CD4-positive, CD25-positive, alpha-beta regulatory T cell (primary cell): ENCODE measurements at regions not wholly inside any gene's neighbourhood (a gene's known extent, or its start where the extent isn't known, plus 50 kb on each side); places are given as distances from the start of the nearest gene placed in this dataset.

Experiments
- ATAC-seq, 2 donors: fragments of 150-1000 bp; cut with Tn5 transposase; one replicate each; pipeline ENCODE4 v1.10.0; 2021; ENCODE audit warnings: low read depth in 2 of 2, moderate number of reproducible peaks in 2 of 2, moderate library complexity in 1 of 2
- DNase-seq, 3 donors: peaks; one replicate each; pipeline versions ENCODE4 v3.0.0 to v3.0.0-alpha.2; 2012 to 2022; ENCODE audit warnings: mixed read lengths in 1 of 3
- H3K27ac ChIP-seq: one replicate; pipeline ENCODE4 v1.7.0; 2013; ENCODE audit warnings: mild to moderate bottlenecking, low read length; ENCODE audit not compliant: insufficient read depth, poor library complexity, severe bottlenecking
- H3K27me3 ChIP-seq: one replicate; pipeline ENCODE4 v1.7.0; 2013; ENCODE audit warnings: low read length; ENCODE audit not compliant: control insufficient read depth, insufficient read depth
- H3K36me3 ChIP-seq: one replicate; pipeline ENCODE4 v1.7.0; 2013; ENCODE audit warnings: mild to moderate bottlenecking, low read length, moderate library complexity; ENCODE audit not compliant: control insufficient read depth, insufficient read depth
- H3K4me1 ChIP-seq: 2 replicates; pipeline ENCODE4 v1.7.0; 2013; ENCODE audit warnings: mild to moderate bottlenecking, low read length; ENCODE audit not compliant: insufficient read depth, control insufficient read depth, poor library complexity, severe bottlenecking
- H3K4me3 ChIP-seq: one replicate; pipeline ENCODE4 v1.7.0; 2013; ENCODE audit warnings: low read depth, mild to moderate bottlenecking, low read length, moderate library complexity
- H3K9me3 ChIP-seq, 2 experiments: 1 replicate in 1 of 2; 2 replicates in 1 of 2; pipeline ENCODE4 v1.7.0; 2013; ENCODE audit warnings: low read length in 2 of 2, mild to moderate bottlenecking in 1 of 2, moderate library complexity in 1 of 2; ENCODE audit not compliant: control insufficient read depth in 2 of 2
- H3K27ac Mint-ChIP-seq, 3 donors: one replicate each; pipeline ENCODE4 v1.8.0; 2020 to 2022; ENCODE audit warnings: mild to moderate bottlenecking in 3 of 3, mixed read lengths in 3 of 3, moderate library complexity in 2 of 3
- H3K27me3 Mint-ChIP-seq: one replicate; pipeline ENCODE4 v1.8.0; 2022; ENCODE audit warnings: mild to moderate bottlenecking, mixed read lengths
- H3K36me3 Mint-ChIP-seq: one replicate; pipeline ENCODE4 v1.8.0; 2020; ENCODE audit warnings: mixed read lengths
- H3K4me1 Mint-ChIP-seq, 4 donors: one replicate each; pipeline ENCODE4 v1.8.0; 2020 to 2022; ENCODE audit warnings: mixed read lengths in 4 of 4, mild to moderate bottlenecking in 1 of 4
- H3K4me3 Mint-ChIP-seq, 4 donors: one replicate each; pipeline ENCODE4 v1.8.0; 2020 to 2022; ENCODE audit warnings: mild to moderate bottlenecking in 4 of 4, mixed read lengths in 4 of 4, moderate library complexity in 3 of 4
- H3K9me3 Mint-ChIP-seq, 7 donors: one replicate each; pipeline ENCODE4 v1.8.0; 2020 to 2022; ENCODE audit warnings: mixed read lengths in 7 of 7, mild to moderate bottlenecking in 3 of 7, moderate library complexity in 2 of 7

GRCh38 chr6:79864421-79864820 is 82.9 kb downstream of the ELOVL4 start:
- H3K4me3 ChIP-seq = no peak overlapping the region
- no peak overlapping the region for H3K4me3 Mint-ChIP-seq
- peaks cover 0 to 8% (median 3%) of the 10 kb centered on the region in 4 donors for H3K4me1 Mint-ChIP-seq
- no peaks in the 10 kb centered on the region for H3K9me3 Mint-ChIP-seq
- peaks cover 2% of the 10 kb centered on the region for H3K27me3 ChIP-seq
- H3K27ac Mint-ChIP-seq = no peak overlapping the region
- no peak for DNase-seq
- peaks cover 19% of the 10 kb centered on the region for H3K27me3 Mint-ChIP-seq
- peaks cover under 1% of the 10 kb centered on the region for H3K4me1 ChIP-seq
- no peak overlapping the region for H3K27ac ChIP-seq
- H3K36me3 Mint-ChIP-seq = no peaks in the 10 kb centered on the region
- no peak for ATAC-seq
- H3K36me3 ChIP-seq = no peaks in the 10 kb centered on the region
- no peaks in the 10 kb centered on the region for H3K9me3 ChIP-seq

GRCh38 chr6:79864001-79864400 is 83.4 kb downstream of the ELOVL4 start:
- Histone ChIP-seq H3K4me1 (no peaks in the 10 kb centered on the region), H3K27ac (no peak overlapping the region), H3K27me3 (peaks cover 2% of the 10 kb centered on the region), H3K4me3 (no peak overlapping the region), H3K9me3 (no peaks in the 10 kb centered on the region), H3K36me3 (no peaks in the 10 kb centered on the region)
- H3K9me3 Mint-ChIP-seq = no peaks in the 10 kb centered on the region
- peaks cover 19% of the 10 kb centered on the region for H3K27me3 Mint-ChIP-seq
- H3K36me3 Mint-ChIP-seq = no peaks in the 10 kb centered on the region
- H3K27ac Mint-ChIP-seq = no peak overlapping the region
- ATAC-seq = no peak
- no peak for DNase-seq
- H3K4me1 Mint-ChIP-seq = peaks cover 0 to 5% (median 2%) of the 10 kb centered on the region in 4 donors
- no peak overlapping the region for H3K4me3 Mint-ChIP-seq

GRCh38 chr6:79863566-79863965 is 83.8 kb downstream of the ELOVL4 start:
- no peaks in the 10 kb centered on the region for H3K4me1 ChIP-seq
- Mint-ChIP-seq H3K27ac (no peak overlapping the region), H3K9me3 (no peaks in the 10 kb centered on the region), H3K4me3 (no peak overlapping the region), H3K4me1 (peaks cover 0 to 5% (median 0%) of the 10 kb centered on the region in 4 donors), H3K27me3 (peaks cover 19% of the 10 kb centered on the region), H3K36me3 (no peaks in the 10 kb centered on the region)
- DNase-seq (no peak), ATAC-seq (no peak)
- no peaks in the 10 kb centered on the region for H3K36me3 ChIP-seq
- peaks cover 2% of the 10 kb centered on the region for H3K27me3 ChIP-seq
- H3K27ac ChIP-seq = no peak overlapping the region
- H3K4me3 ChIP-seq = no peak overlapping the region
- H3K9me3 ChIP-seq = no peaks in the 10 kb centered on the region

- Histone ChIP-seq H3K36me3 (no peaks in the 10 kb centered on the region), H3K4me3 (no peak overlapping the region), H3K27ac (no peak overlapping the region), H3K9me3 (no peaks in the 10 kb centered on the region), H3K27me3 (peaks cover 2% of the 10 kb centered on the region), H3K4me1 (no peaks in the 10 kb centered on the region)
- H3K4me1 Mint-ChIP-seq = no peaks in the 10 kb centered on the region
- no peaks in the 10 kb centered on the region for H3K36me3 Mint-ChIP-seq
- no peak overlapping the region for H3K4me3 Mint-ChIP-seq
- no peaks in the 10 kb centered on the region for H3K9me3 Mint-ChIP-seq
- H3K27me3 Mint-ChIP-seq = peaks cover 14% of the 10 kb centered on the region
- ATAC-seq (no peak), DNase-seq (no peak)
- H3K27ac Mint-ChIP-seq = no peak overlapping the region
Measured at GRCh38 chr6:79862711-79863110, 84.6 kb downstream of the ELOVL4 start.

- H3K9me3 Mint-ChIP-seq = no peaks in the 10 kb centered on the region
- ATAC-seq = no peak
Measured at GRCh38 chr6:79862126-79862525, 85.2 kb downstream of the ELOVL4 start.

GRCh38 chr6:79861023-79861422 is 86.3 kb downstream of the ELOVL4 start:
- Mint-ChIP-seq H3K9me3 (no peaks in the 10 kb centered on the region), H3K4me3 (no peak overlapping the region), H3K4me1 (no peaks in the 10 kb centered on the region), H3K27me3 (peaks cover 14% of the 10 kb centered on the region), H3K36me3 (no peaks in the 10 kb centered on the region), H3K27ac (no peak overlapping the region)
- Histone ChIP-seq H3K4me3 (no peak overlapping the region), H3K9me3 (no peaks in the 10 kb centered on the region), H3K27me3 (peaks cover 2% of the 10 kb centered on the region), H3K36me3 (no peaks in the 10 kb centered on the region), H3K4me1 (no peaks in the 10 kb centered on the region), H3K27ac (no peak overlapping the region)
- DNase-seq = no peak
- no peak for ATAC-seq

More at GRCh38 chr6:79862126-79862525, 85.2 kb downstream of the ELOVL4 start:
- H3K27me3 ChIP-seq = peaks cover 2% of the 10 kb centered on the region
- H3K27me3 Mint-ChIP-seq = peaks cover 10% of the 10 kb centered on the region
- H3K4me3 ChIP-seq = no peak overlapping the region
- no peak overlapping the region for H3K4me3 Mint-ChIP-seq
- H3K36me3 ChIP-seq = no peaks in the 10 kb centered on the region
- H3K36me3 Mint-ChIP-seq = no peaks in the 10 kb centered on the region
- no peaks in the 10 kb centered on the region for H3K4me1 ChIP-seq
- DNase-seq = no peak
- no peak overlapping the region for H3K27ac Mint-ChIP-seq
- no peak overlapping the region for H3K27ac ChIP-seq
- no peaks in the 10 kb centered on the region for H3K4me1 Mint-ChIP-seq
- H3K9me3 ChIP-seq = no peaks in the 10 kb centered on the region

- no peaks in the 10 kb centered on the region for H3K36me3 Mint-ChIP-seq
- Histone ChIP-seq H3K27me3 (no peaks in the 10 kb centered on the region), H3K4me3 (no peak overlapping the region), H3K36me3 (no peaks in the 10 kb centered on the region), H3K9me3 (no peaks in the 10 kb centered on the region), H3K4me1 (no peaks in the 10 kb centered on the region), H3K27ac (no peak overlapping the region)
- no peaks in the 10 kb centered on the region for H3K4me1 Mint-ChIP-seq
- H3K9me3 Mint-ChIP-seq = peaks cover 0 to 3% (median 0%) of the 10 kb centered on the region in 7 donors
- no peak overlapping the region for H3K4me3 Mint-ChIP-seq
- no peak overlapping the region for H3K27ac Mint-ChIP-seq
- no peaks in the 10 kb centered on the region for H3K27me3 Mint-ChIP-seq
- ATAC-seq (no peak), DNase-seq (no peak)
Measured at GRCh38 chr6:79847426-79847825, 99.9 kb downstream of the ELOVL4 start.

GRCh38 chr6:79842376-79843040 is 104.8 kb downstream of the ELOVL4 start:
- H3K9me3 Mint-ChIP-seq = peaks cover 0 to 2% (median 0%) of the 10 kb centered on the region in 7 donors
- H3K36me3 ChIP-seq = no peaks in the 10 kb centered on the region
- peaks cover 1% of the 10 kb centered on the region for H3K27me3 ChIP-seq
- DNase-seq = no peak
- no peak overlapping the region for H3K27ac Mint-ChIP-seq
- H3K4me3 Mint-ChIP-seq = no peak overlapping the region
- H3K4me1 Mint-ChIP-seq = no peaks in the 10 kb centered on the region
- no peak overlapping the region for H3K4me3 ChIP-seq
- H3K9me3 ChIP-seq = no peaks in the 10 kb centered on the region
- peaks cover 4% of the 10 kb centered on the region for H3K27me3 Mint-ChIP-seq
- H3K4me1 ChIP-seq = no peaks in the 10 kb centered on the region
- no peaks in the 10 kb centered on the region for H3K36me3 Mint-ChIP-seq
- no peak overlapping the region for H3K27ac ChIP-seq
- no peak for ATAC-seq
